Keratinocyte (primary cell): ENCODE measurements at regions not wholly inside any gene's neighbourhood (a gene's known extent, or its start where the extent isn't known, plus 50 kb on each side); places are given as distances from the start of the nearest gene placed in this dataset.

Source experiments
- DNase-seq: peaks from one replicate; pipeline ENCODE4 v3.0.0-alpha.2; 2011; ENCODE audit warnings: low read depth, missing footprints, low spot score
- FAIRE-seq: peaks from 2 replicates; lab custom pipeline; 2011; peaks lifted over from hg19 to GRCh38; lab: Jason Lieb, UNC
- H2AFZ ChIP-seq: 2 replicates; pipeline ENCODE4 v1.6.0; 2012; ENCODE audit warnings: low read length, control low read depth, inconsistent platforms; ENCODE audit not compliant: control insufficient read depth
- H3K27ac ChIP-seq: 2 replicates; pipeline ENCODE4 v1.5.1; 2011; ENCODE audit warnings: low read length; ENCODE audit not compliant: control insufficient read depth, insufficient read depth
- H3K27me3 ChIP-seq: 3 replicates; pipeline ENCODE4 v1.6.0; 2011; ENCODE audit warnings: low read length; ENCODE audit not compliant: control insufficient read depth, insufficient read depth; ENCODE audit errors: extremely low read depth
- H3K36me3 ChIP-seq, 2 experiments: 2 replicates in 1 of 2; 3 replicates in 1 of 2; pipeline ENCODE4 v1.5.1; 2011; ENCODE audit warnings: low read length in 2 of 2, mild to moderate bottlenecking in 1 of 2; ENCODE audit not compliant: control insufficient read depth in 2 of 2, insufficient read depth in 2 of 2; ENCODE audit errors: extremely low read depth in 1 of 2
- H3K4me1 ChIP-seq: 3 replicates; pipeline ENCODE4 v1.5.1; 2011; ENCODE audit warnings: low read length; ENCODE audit not compliant: control insufficient read depth, insufficient read depth; ENCODE audit errors: extremely low read depth
- H3K4me2 ChIP-seq: 3 replicates; pipeline ENCODE4 v1.6.0; 2011; ENCODE audit warnings: low read depth, low read length; ENCODE audit not compliant: control insufficient read depth, insufficient read depth; ENCODE audit errors: extremely low read depth
- H3K4me3 ChIP-seq, 3 experiments: fragments of 200-600 bp in 1 of 3; sonication (generic) in 1 of 3; 2 replicates in 2 of 3; 3 replicates in 1 of 3; pipeline ENCODE4 v1.5.1; 2011 to 2016; ENCODE audit warnings: low read length in 3 of 3, mild to moderate bottlenecking in 3 of 3, control low read depth in 2 of 3, inconsistent platforms in 1 of 3, low read depth in 1 of 3, mixed read lengths in 1 of 3, mixed run types in 1 of 3, moderate library complexity in 1 of 3; ENCODE audit not compliant: control insufficient read depth in 2 of 3, insufficient read depth in 2 of 3; ENCODE audit errors: extremely low read depth in 1 of 3
- H3K79me2 ChIP-seq: 2 replicates; pipeline ENCODE4 v1.6.0; 2012; ENCODE audit warnings: low read length; ENCODE audit not compliant: control insufficient read depth, insufficient read depth
- H3K9ac ChIP-seq: 3 replicates; pipeline ENCODE4 v1.6.0; 2011; ENCODE audit warnings: low read length; ENCODE audit not compliant: control insufficient read depth, insufficient read depth; ENCODE audit errors: extremely low read depth
- H3K9me1 ChIP-seq: 3 replicates; pipeline ENCODE4 v1.6.0; 2011; ENCODE audit warnings: low read length; ENCODE audit not compliant: control insufficient read depth, insufficient read depth; ENCODE audit errors: extremely low read depth
- H3K9me3 ChIP-seq: 2 replicates; pipeline ENCODE4 v1.5.1; 2012; ENCODE audit warnings: low read depth, low read length; ENCODE audit not compliant: control insufficient read depth
- H4K20me1 ChIP-seq: 3 replicates; pipeline ENCODE4 v1.6.0; 2011; ENCODE audit warnings: low read length; ENCODE audit not compliant: control insufficient read depth, insufficient read depth; ENCODE audit errors: extremely low read depth
- CTCF ChIP-seq, 3 experiments: IDR thresholded peaks in 1 of 3; conservative IDR thresholded peaks in 1 of 3; optimal IDR thresholded peaks in 1 of 3; 2 replicates in 2 of 3; 3 replicates in 1 of 3; pipeline versions ENCODE3 to v1.5.1; 2011; ENCODE audit warnings: low read length in 3 of 3, mild to moderate bottlenecking in 3 of 3, moderate library complexity in 2 of 3, control low read depth in 1 of 3, inconsistent platforms in 1 of 3; ENCODE audit not compliant: insufficient read depth in 2 of 3; ENCODE audit errors: extremely low read depth in 1 of 3
- EZH2 ChIP-seq: IDR thresholded peaks from one replicate; pipeline ENCODE4 v1.6.1; 2012; ENCODE audit warnings: inconsistent platforms, mild to moderate bottlenecking, low read length, moderate library complexity
- dilution Hi-C: fragments of 300-500 bp; cut with MboI; formaldehyde crosslinking; loops from one replicate; pipeline ENCODE4 v1.7.0; 2020; ENCODE audit warnings: low sequenced_read_pairs; ENCODE audit not compliant: extremely low pct_ligation_motif_present

- H3K27ac ChIP-seq = no peak overlapping the region
Measured at GRCh38 chr2:66815886-66816285, 381.0 kb downstream of the MEIS1 start.

GRCh38 chr2:66821168-66821567, 386.2 kb downstream of the MEIS1 start:
- TF ChIP-seq CTCF (optimal IDR thresholded peaks at IDR 0.05 in 1 of 3, IDR thresholded peaks at IDR 0.05 in 1 of 3, conservative IDR thresholded peaks at IDR 0.05 in 1 of 3; ENCODE audit: extremely low read depth in 1 of 3, insufficient read depth in 2 of 3, low read length in 3 of 3) = no peak
- no peak for TF ChIP-seq EZH2
- Histone ChIP-seq H3K27ac (no peak overlapping the region), H3K36me3 (no peaks in the 10 kb centered on the region), H3K27me3 (no peaks in the 10 kb centered on the region), H3K4me3 (no peak overlapping the region), H3K79me2 (no peaks in the 10 kb centered on the region), H3K4me1 (no peaks in the 10 kb centered on the region), H4K20me1 (no peaks in the 10 kb centered on the region), H3K9ac (no peak overlapping the region), H3K4me2 (no peak overlapping the region), H2AFZ (no peak overlapping the region), H3K9me1 (no peaks in the 10 kb centered on the region), H3K9me3 (no peaks in the 10 kb centered on the region)
- dilution Hi-C loops = no loop called here
- FAIRE-seq = no peak
- DNase-seq = no peak

More at GRCh38 chr2:66815886-66816285, 381.0 kb downstream of the MEIS1 start:
- no peaks in the 10 kb centered on the region for H4K20me1 ChIP-seq
- H3K9ac ChIP-seq = no peak overlapping the region
- H3K9me1 ChIP-seq = no peaks in the 10 kb centered on the region
- TF ChIP-seq CTCF (optimal IDR thresholded peaks at IDR 0.05 in 1 of 3, IDR thresholded peaks at IDR 0.05 in 1 of 3, conservative IDR thresholded peaks at IDR 0.05 in 1 of 3; ENCODE audit: extremely low read depth in 1 of 3, insufficient read depth in 2 of 3, low read length in 3 of 3) (no peak), EZH2 (no peak)
- no peaks in the 10 kb centered on the region for H3K79me2 ChIP-seq
- no peak overlapping the region for H3K4me3 ChIP-seq
- H3K4me1 ChIP-seq = no peaks in the 10 kb centered on the region
- no peak for DNase-seq
- H3K27me3 ChIP-seq = no peaks in the 10 kb centered on the region
- H3K4me2 ChIP-seq = no peak overlapping the region
- H3K36me3 ChIP-seq = no peaks in the 10 kb centered on the region
- no peaks in the 10 kb centered on the region for H3K9me3 ChIP-seq
- FAIRE-seq = no peak
- dilution Hi-C loops = no loop called here
- H2AFZ ChIP-seq = no peak overlapping the region
